GM21367 (cell line): ENCODE measurements at regions not wholly inside any gene's neighbourhood (a gene's known extent, or its start where the extent isn't known, plus 50 kb on each side); places are given as distances from the start of the nearest gene placed in this dataset.

Experiments used
- ATAC-seq: cut with Tn5 transposase; IDR thresholded peaks from one replicate; pipeline ENCODE4 v1.9.1; 2021; ENCODE audit not compliant: unreplicated experiment

GRCh38 chr4:153075836-153076518, 128.3 kb upstream of the TRIM2 start:
- no peak for ATAC-seq

DNA sequence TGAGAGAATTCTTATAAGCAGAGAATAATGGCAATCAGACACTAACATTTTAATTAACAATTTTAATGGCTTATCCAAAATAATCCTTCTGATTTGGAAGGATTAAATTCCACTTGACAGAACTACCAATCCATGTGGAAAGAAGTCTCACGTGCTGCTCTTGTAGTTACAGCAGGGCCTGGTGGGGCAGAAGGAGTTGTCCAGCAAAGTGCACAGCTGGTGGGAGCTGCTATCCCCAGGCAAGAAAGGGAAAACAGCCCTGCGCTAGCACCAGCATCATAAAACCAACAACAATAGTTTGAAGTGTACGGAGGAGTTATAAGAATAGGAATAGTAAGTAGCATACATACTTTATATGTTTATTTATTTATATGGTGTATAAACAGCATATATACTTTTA, 127.4 kb upstream of the TRIM2 start:
- no peak for ATAC-seq

DNA sequence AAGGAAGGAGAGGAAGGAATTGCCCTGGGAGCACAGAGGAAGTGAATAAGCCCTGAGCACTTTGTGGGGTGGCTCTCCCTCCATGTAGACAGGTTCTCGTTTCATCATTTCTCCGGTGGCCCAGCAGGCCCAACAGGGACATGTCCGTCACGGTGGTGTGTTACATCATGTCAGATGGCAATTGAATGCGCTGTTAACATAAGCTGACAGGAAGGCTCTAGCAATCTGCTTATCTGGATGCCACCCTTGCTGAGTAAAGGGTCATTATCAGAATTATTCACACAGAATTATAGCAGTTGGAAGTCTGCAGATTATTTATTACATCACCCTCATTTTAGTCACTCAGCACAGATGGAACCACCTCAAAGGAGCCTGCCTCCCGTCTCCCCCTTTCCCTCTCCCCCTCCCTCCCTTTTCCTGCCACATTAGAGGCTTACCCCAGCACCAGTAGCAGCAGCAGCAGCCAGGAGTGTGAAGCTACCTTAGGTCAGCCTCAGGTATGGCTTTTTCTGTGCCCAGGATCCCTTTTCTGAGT, 124.3 kb upstream of the TRIM2 start:
- no peak for ATAC-seq

GRCh38 chr4:153081006-153081580, 123.2 kb upstream of the TRIM2 start:
- no peak for ATAC-seq

DNA sequence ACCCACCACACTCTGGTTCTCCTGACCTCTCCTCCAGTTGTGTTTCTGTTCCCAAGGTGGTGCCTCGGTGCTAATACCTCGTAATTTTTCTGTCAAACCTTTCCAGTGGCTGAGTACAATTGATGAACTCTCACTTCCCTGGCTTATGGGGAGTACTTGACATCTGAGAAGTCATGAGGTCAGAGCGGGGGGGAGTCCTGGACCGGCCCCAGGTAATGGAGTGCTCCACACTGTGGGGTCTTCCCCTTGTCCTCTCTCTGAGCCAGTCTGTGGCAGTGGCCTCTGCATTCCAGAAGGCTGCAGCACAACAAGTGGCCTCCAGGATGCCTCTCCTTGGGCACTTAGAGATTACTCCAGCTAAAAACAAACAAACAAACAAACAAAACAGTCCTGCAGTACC, 122.5 kb upstream of the TRIM2 start:
- ATAC-seq, result no peak

DNA sequence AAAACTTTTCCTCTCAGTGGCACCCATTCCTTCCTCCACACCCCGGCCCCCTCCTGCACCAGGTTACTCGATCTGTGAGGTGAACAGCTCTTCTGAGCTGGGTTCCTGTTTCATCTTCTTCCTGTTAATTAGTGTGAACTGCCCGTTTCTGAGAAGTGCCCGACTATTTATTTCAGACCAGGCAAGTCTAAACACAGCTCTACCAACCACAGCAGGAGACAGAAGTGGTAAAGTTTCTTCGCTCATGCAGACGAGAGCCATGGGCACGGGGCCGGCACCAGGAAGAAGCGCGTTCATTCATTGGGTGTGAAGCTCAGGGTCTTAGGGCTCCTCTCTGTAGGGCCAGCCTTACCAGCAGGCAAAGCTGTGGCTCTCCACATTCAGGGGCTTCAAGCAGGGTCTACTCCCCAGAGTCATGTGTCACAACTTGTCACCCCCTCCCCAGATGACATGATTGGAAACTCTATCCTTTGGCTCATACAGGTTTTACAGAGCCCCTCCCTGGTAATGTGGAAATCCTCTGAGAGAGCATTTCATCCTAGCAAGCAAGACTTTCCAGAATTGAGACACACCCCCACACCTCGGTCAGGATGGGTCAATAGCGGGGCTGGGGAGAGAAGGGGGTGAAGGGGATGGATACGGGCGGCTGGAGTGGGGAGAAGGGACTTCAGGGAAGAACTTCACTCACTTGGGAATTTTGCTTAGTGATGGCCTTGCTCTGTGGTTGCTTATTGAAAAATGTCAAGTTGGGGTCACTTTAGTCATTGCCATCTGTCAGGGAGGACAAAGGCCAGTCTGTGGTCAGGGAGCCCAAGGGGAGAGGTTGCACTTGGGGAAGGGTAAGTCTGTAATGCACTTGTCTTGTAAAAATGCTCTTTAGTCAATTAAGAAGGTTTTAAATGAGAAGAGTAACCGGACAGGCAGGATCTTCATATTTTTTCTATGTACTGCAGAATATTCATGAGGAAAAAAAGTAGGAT, 121.6 kb upstream of the TRIM2 start:
- no peak for ATAC-seq

DNA sequence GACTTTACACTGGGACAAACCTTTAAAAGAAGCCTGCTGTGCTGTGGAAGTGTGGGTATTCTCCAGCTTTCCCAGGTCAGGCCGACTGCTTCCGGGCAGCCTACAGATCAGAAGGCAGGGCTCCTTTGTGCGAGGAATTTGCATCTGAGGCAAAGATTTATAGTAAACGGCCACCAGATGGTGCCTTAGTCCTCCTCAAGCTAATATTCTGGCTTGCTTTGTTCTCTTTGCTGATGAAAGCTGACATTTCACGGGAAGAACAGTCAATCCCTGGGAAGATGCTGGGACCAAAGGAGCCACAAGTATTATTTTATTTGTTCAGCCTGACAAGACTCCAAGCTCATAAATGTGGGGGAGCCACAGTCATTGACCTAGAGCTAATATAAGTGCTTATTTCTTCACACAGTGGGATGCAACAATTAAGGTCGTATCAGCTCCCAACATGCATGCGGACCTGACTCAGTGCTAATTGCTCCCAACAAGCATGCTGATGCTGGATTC, 120.7 kb upstream of the TRIM2 start:
- ATAC-seq, result peak; percentile 81

GRCh38 chr4:153084224-153084979, 119.8 kb upstream of the TRIM2 start:
- no peak for ATAC-seq

DNA sequence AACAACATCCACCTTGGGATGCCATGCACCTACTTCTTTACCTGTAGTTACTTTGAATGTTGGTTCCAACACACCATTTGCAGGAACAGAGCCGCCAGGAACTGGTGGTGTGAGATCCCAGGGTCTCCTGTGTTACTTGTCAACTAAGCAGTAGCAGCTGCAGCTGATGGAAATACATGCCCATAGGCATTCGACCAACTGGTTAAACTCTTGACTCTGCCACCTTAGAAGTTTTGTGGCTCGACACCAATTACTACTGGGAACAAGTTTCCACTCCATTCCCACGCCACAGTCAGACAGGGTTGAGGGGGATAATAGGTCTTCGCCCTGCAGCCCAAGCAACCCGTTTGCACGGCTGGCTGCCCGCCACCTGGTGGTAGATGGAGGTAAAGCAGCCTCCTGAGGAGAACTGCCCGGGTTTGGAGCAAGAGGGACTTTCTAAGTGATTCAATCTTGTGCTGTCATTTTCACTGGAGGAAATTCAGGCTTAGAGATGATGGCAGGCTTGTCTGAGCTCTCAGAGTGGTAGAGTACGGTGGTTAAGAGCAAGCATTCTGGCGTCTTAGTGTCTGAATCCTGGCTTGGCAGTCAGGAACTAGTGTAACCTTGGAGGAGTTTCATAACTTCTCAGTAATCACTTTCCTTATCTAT, 119.1 kb upstream of the TRIM2 start:
- ATAC-seq, result no peak

- ATAC-seq, result no peak
Measured at GRCh38 chr4:153087671-153088194, 116.5 kb upstream of the TRIM2 start.

DNA sequence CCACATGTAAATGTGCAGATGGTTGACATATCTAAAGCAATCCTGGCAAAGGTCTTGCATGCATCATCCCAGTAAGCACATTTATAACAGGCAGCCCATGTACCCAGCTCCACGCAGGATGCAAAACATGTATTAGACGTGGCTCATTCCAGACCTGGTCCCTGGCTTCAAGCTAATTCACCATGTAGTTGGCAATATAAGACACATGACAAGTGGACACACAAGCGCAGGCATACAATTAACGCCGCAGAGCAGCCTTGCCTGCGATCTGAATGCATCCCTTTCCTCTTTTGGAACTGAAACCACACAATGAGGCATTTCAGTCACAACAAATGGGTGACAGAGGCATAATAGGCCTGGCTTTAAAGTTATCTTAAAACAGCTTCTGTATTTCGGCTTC, 114.5 kb upstream of the TRIM2 start:
- ATAC-seq, result no peak

DNA sequence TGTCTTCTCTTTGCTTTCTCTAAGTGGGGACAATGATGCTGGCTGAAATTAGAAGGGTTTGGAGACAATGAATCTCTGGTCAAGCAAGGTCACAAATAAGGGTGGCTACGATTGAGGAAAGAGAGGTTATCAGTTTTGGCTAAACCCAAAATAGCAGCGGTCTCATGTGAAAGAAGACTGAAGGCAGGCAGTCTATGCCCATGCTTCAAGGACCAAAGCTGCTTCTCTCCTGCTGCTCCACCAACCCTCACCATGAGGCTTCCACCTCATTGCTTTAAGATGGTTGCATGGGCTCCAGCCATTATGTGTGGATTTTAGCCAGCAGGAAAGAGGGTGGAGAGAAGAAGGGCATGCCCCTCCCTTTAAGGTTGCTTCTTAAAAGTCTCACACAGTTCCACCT, 114.1 kb upstream of the TRIM2 start:
- no peak for ATAC-seq

DNA sequence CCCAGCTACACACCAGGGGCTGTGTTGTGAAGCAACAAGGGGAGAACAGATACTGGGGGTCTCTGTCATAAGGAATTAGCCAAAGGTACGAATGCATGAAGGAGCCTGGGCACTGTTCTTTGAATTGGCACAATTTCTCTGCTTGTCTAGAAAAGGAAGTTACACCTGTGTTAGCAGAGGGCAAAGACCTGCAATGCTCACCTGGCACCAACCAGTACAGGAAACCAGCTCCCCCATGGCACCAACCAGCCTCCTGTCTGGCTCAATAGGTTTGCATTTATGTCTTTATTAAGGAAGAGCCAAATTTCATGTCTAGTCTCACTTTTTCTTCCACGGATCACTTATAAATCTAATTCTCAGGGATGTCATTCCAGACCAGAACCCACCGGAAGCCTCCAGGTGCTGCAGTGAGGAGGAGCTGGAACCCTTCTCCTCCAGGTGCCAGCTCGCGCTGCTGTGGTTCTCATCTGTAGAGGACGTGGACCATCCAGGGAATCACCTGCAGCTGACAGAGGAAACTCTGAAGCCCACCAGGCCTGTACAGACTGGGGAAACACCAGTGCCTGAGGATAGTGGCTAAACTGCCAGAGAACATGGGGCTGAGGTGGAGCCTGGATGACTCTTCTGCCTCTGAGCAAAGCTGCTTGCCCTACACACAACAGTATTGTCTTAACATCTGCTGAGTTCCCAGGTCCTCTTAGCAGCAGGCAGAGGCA, 113.4 kb upstream of the TRIM2 start:
- ATAC-seq, result no peak

- ATAC-seq, result no peak
Measured at GRCh38 chr4:153093396-153093795, 110.8 kb upstream of the TRIM2 start.

GRCh38 chr4:153093802-153094201, 110.4 kb upstream of the TRIM2 start:
- ATAC-seq, result no peak

GRCh38 chr4:153094435-153094834, 109.8 kb upstream of the TRIM2 start:
- ATAC-seq, result no peak

DNA sequence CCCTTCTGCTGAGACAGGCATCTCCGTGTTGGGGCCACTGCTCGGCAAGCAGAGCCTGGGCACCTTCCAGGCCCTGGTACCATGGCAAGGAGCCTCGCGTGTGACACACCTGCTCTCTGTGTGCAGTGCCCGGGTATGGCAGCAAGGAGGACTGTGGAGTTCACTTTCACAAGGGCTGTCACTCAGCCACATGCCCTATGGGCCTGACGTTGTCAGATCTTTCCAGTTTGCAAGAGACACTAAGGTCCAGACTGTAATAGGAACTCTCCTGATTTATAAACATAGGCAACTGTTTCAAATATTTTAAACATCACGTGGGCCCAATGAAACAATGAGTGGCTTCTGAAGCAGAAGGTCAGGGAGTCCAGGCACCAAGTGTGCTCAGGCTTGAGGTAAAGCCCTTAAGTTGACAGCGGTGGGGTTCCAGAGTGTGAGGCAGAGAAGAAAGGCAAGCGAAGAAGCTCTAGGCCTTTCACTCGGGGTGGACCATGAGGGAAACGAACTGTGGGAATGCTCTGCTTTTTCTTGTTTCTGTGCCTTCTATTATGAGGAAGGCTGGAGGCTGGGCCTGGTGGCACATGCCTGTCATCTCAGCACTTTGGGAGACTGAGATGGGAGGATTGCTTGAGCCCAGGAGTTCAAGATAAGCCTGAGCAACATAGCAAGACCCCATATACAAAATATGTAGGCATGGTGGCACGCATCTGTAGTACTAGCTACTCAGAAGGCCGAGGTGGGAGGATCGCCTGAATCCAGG, 108.6 kb upstream of the TRIM2 start:
- ATAC-seq, result no peak

DNA sequence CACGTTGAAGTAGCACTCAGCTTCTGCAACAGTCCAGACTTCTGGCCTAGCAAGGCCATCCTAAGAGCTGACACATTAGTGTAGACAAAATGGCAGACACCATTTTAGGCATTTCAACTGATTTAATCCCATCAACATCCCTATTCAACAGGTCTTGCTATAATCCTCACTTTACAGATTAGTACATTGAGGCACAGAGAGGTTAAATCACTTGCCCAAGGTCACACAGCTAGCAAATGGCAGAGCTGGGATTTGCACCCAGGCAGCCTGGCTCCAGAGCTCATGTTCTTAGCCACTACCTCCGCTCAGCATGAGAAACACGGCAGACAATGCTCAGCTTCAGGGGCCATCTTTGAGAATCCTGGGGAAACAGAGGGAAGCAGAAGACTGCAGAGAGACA, 107.9 kb upstream of the TRIM2 start:
- ATAC-seq, result no peak

DNA sequence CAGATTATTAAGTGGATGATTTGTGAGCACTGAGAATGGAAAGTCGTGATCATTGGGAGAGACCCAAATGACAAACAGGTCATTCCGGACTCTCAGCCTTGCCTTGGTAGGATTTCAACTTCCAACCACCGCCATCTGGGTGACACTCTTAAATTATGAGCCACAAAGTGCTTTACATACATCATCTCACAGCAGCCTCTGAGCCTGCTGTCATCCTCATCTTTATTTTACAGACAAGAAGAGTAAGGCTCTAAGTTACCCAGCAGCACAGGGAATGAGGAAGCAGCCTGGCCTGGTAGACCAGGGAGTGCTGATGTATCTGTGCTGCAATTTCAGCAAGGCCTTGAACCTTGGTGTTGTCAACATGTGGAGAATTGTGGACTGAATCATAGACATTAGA, 105.8 kb upstream of the TRIM2 start:
- no peak for ATAC-seq
